A549 (cell line): ENCODE measurements at regions not wholly inside any gene's neighbourhood (a gene's known extent, or its start where the extent isn't known, plus 50 kb on each side); places are given as distances from the start of the nearest gene placed in this dataset.

ENCODE experiments used
- ATAC-seq, 2 experiments: fragments of 200-7000 bp in 1 of 2; fragments of >200 bp in 1 of 2; cut with Nextera tagmentation in 1 of 2; cut with Tn5 transposase in 1 of 2; 3 replicates each; pipeline versions ENCODE4 v1.8.0 to v1.9.1; 2018 to 2020; ENCODE audit warnings: mild to moderate bottlenecking in 1 of 2, moderate library complexity in 1 of 2
- CTCF ChIA-PET: fragments of 300-600 bp; sonication (Branson Sonifier 250); formaldehyde crosslinking; extraction: SDS; loops from one replicate; lab custom pipeline; 2021; ENCODE audit warnings: antibody characterized with exemption, inconsistent platforms; lab: Yijun Ruan, JAX
- POLR2A ChIA-PET: fragments of 350-600 bp; formaldehyde crosslinking; extraction: SDS; loops from one replicate; lab custom pipeline; 2021; ENCODE audit warnings: antibody characterized with exemption, inconsistent platforms; lab: Yijun Ruan, JAX
- DNase-seq, 2 experiments: peaks; one replicate each; pipeline versions ENCODE4 v3.0.0 to v3.0.0-alpha.2; 2011 to 2016; ENCODE audit warnings: low read depth in 1 of 2, low spot score in 1 of 2
- FAIRE-seq: peaks from 2 replicates; lab custom pipeline; 2011; peaks lifted over from hg19 to GRCh38; lab: Jason Lieb, UNC
- H3K27ac ChIP-seq, 2 experiments: fragments of >200 bp; sonication (Bioruptor Twin); formaldehyde crosslinking; 3 replicates each; pipeline ENCODE4 v1.5.1; 2016 to 2017
- H3K4me1 ChIP-seq: fragments of >200 bp; sonication (Bioruptor Twin); formaldehyde crosslinking; 3 replicates; pipeline ENCODE4 v1.6.1; 2016
- H3K4me2 ChIP-seq: fragments of >200 bp; sonication (Bioruptor Twin); formaldehyde crosslinking; 3 replicates; pipeline ENCODE4 v1.6.1; 2016
- H3K4me3 ChIP-seq: fragments of >200 bp; sonication (Bioruptor Twin); formaldehyde crosslinking; 3 replicates; pipeline ENCODE4 v1.5.1; 2016
- H3K9me3 ChIP-seq: fragments of >200 bp; sonication (Bioruptor Twin); formaldehyde crosslinking; 3 replicates; pipeline ENCODE4 v1.6.1; 2016
- CHD4 ChIP-seq: fragments of 200-600 bp; sonication (generic); IDR thresholded peaks from 2 replicates; pipeline ENCODE4 v1.6.1; 2016; ENCODE audit warnings: antibody characterized with exemption, mild to moderate bottlenecking, borderline replicate concordance
- EHMT2 ChIP-seq: fragments of 200-600 bp; sonication (generic); IDR thresholded peaks from 2 replicates; pipeline ENCODE4 v1.6.1; 2016; ENCODE audit warnings: antibody characterized with exemption, low read depth, mild to moderate bottlenecking, moderate library complexity
- ESRRA ChIP-seq: fragments of 150-350 bp; IDR thresholded peaks from 2 replicates; pipeline ENCODE4 v1.6.1; 2014; ENCODE audit warnings: mild to moderate bottlenecking, low read length, borderline replicate concordance
- HDAC2 ChIP-seq: fragments of 200-600 bp; sonication (generic); IDR thresholded peaks from 2 replicates; pipeline ENCODE4 v1.6.1; 2016
- HEYL ChIP-seq: fragments of 250-450 bp; sonication (Bioruptor Pico); IDR thresholded peaks from 2 replicates; pipeline ENCODE4 v1.8.0; 2021; ENCODE audit warnings: mild to moderate bottlenecking, moderate library complexity
- HOXB13 ChIP-seq: fragments of 250-450 bp; sonication (Bioruptor Pico); IDR thresholded peaks from 2 replicates; pipeline ENCODE4 v1.5.0; 2020; ENCODE audit warnings: low read depth, mild to moderate bottlenecking, moderate library complexity
- JUNB ChIP-seq: fragments of >200 bp; sonication (Bioruptor Twin); formaldehyde crosslinking; IDR thresholded peaks from 2 replicates; pipeline ENCODE4 v1.6.1; 2016
- KDM5A ChIP-seq: fragments of 200-600 bp; sonication (generic); IDR thresholded peaks from 2 replicates; pipeline ENCODE4 v1.6.1; 2016; ENCODE audit warnings: antibody characterized with exemption, mild to moderate bottlenecking
- MYC ChIP-seq: IDR thresholded peaks from 2 replicates; pipeline ENCODE4 v1.6.1; 2012; ENCODE audit warnings: mild to moderate bottlenecking, inconsistent platforms, low read length, improper control_type of control experiment, borderline replicate concordance
- NFE2L2 ChIP-seq: fragments of 150-350 bp; conservative IDR thresholded peaks from 2 replicates; pipeline ENCODE4 v1.6.1; 2014; ENCODE audit warnings: low read length
- NR3C1 ChIP-seq: fragments of >200 bp; sonication (Bioruptor Twin); formaldehyde crosslinking; IDR thresholded peaks from 3 replicates; pipeline ENCODE4 v1.6.1; 2017
- PHF8 ChIP-seq: fragments of 200-600 bp; sonication (generic); IDR thresholded peaks from 2 replicates; pipeline ENCODE4 v1.6.1; 2016; ENCODE audit warnings: low read depth, mild to moderate bottlenecking, antibody characterized with exemption, moderate library complexity, borderline replicate concordance
- POLR2AphosphoS2 ChIP-seq: conservative IDR thresholded peaks from 2 replicates; pipeline ENCODE4 v1.6.1; 2012; ENCODE audit warnings: low read length, improper control_type of control experiment, inconsistent platforms
- RFX5 ChIP-seq: fragments of 450-650 bp; IDR thresholded peaks from 2 replicates; pipeline ENCODE4 v1.7.1; 2014; ENCODE audit warnings: antibody characterized with exemption, mild to moderate bottlenecking, moderate library complexity
- ZC3H11A ChIP-seq: fragments of 450-650 bp; IDR thresholded peaks from 2 replicates; pipeline ENCODE4 v1.6.1; 2014; ENCODE audit warnings: antibody characterized with exemption, mild to moderate bottlenecking
- ZNF302 ChIP-seq: fragments of 250-450 bp; sonication (Bioruptor Pico); IDR thresholded peaks from 2 replicates; pipeline ENCODE4 v1.9.0; 2021; ENCODE audit warnings: inconsistent platforms, mild to moderate bottlenecking, moderate library complexity
- ZSCAN20 ChIP-seq: fragments of 250-450 bp; sonication (Bioruptor Pico); IDR thresholded peaks from 2 replicates; pipeline ENCODE4 v1.8.0; 2022; ENCODE audit warnings: mild to moderate bottlenecking, moderate library complexity
- WGBS: methylation state at CpG from one replicate; pipeline ENCODE4 v1.1.6; 2017; ENCODE audit errors: missing lambda C conversion rate; 5-methylcytosine and 5-hydroxymethylcytosine counted together
- TF ChIP-seq, protein P1 (sequence below): fragments of >200 bp; sonication (Bioruptor Twin); formaldehyde crosslinking; IDR thresholded peaks from 3 replicates; pipeline ENCODE4 v1.6.1; 2016
- TF ChIP-seq, protein P2 (sequence below): fragments of 200-600 bp; sonication (generic); IDR thresholded peaks from 2 replicates; pipeline ENCODE4 v1.6.1; 2016; ENCODE audit warnings: antibody characterized with exemption, mild to moderate bottlenecking, moderate library complexity
- TF ChIP-seq, protein P3 (sequence below): IDR thresholded peaks from 2 replicates; pipeline ENCODE4 v1.6.1; 2012
- TF ChIP-seq, protein P4 (sequence below): fragments of 250-450 bp; sonication (Bioruptor Pico); IDR thresholded peaks from 2 replicates; pipeline ENCODE4 v1.5.0; 2021; ENCODE audit warnings: mild to moderate bottlenecking, moderate library complexity, borderline replicate concordance
- TF ChIP-seq, protein P5 (sequence below): IDR thresholded peaks from 2 replicates; pipeline ENCODE4 v1.6.1; 2012
- TF ChIP-seq, protein P6 (sequence below): IDR thresholded peaks from 2 replicates; pipeline ENCODE4 v1.6.1; 2012; ENCODE audit warnings: low read depth, borderline replicate concordance

DNA sequence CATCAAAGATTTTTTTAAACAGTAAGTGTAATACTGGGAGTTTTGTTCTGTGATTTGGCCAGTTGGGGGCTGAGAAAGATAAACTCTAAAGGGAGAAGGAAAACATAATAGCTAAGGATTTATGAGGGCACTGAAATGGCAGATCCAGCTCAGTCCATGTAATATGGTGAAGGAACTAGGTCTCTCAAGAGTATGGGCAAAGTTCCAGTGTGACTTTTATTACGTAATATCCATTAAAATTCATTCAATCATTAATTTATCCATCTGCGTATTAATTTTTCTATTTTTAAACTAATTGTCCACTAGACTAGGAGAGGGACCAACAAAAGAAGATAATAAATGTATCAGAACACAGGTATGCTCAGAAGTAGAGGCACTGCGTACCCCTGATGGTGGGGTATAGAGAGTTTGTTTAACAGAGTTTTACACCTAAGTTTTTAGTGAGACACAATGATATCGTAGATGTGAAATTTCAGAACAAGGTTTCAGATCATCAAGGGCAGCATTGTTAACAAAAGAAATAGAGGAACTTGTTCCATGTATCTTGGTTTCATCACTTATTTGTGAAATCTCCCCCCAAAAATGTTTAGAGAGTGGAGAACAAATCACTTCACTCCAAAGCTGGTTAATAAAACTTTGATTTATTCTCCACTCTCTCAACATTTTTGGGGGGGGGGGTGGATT, 351.1 kb downstream of the GRXCR1 start:
- Histone ChIP-seq H3K4me1 (no peaks in the 10 kb centered on the region), H3K9me3 (no peaks in the 10 kb centered on the region), H3K4me3 (no peak overlapping the region), H3K4me2 (no peak overlapping the region), H3K27ac (no peak overlapping the region)
- no peak for FAIRE-seq
- ChIA-PET CTCF (no interaction called here), POLR2A (no interaction called here)
- DNase-seq: no peak
- ATAC-seq: no peak
- TF ChIP-seq EHMT2 (no peak), ZNF302 (CRISPR knock-in tag) (no peak), NR3C1 (no peak), HEYL (CRISPR knock-in tag) (no peak)
- TF ChIP-seq, protein P1, sequence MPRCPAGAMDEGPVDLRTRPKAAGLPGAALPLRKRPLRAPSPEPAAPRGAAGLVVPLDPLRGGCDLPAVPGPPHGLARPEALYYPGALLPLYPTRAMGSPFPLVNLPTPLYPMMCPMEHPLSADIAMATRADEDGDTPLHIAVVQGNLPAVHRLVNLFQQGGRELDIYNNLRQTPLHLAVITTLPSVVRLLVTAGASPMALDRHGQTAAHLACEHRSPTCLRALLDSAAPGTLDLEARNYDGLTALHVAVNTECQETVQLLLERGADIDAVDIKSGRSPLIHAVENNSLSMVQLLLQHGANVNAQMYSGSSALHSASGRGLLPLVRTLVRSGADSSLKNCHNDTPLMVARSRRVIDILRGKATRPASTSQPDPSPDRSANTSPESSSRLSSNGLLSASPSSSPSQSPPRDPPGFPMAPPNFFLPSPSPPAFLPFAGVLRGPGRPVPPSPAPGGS: no peak
- 8% methylated on average over 4 of the region's 4 CpGs for WGBS

DNA sequence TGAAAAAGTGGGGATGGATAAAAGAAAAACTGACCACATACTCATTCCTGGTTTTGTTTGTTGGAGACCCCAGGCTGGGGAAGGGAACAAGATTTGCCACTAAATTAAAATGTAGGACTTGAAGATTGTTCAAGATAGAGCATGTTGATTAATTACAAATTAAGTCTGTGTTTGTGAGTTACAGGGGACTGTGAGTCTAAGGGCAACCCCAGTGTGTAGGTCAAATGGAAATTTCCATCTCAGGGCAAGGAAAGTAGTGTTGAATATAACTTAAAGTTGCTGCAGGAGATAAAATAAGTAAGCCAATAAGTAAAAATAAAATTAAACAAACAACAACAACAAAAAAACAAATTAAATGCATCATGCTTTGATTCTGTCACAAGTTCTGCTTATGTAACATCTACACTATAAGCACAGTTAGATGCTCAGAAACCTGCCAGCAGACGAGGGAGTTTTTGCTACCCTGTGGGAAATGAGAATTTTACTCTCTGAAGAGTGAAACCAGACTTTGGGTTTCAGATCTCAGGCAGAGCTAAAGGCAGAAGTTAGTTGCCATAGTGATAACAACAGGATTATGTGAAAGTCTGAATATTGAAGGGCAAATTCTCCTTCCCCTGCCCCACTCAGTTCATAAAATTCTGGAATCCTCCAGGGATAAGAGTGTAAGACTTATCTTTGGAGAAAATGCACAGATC, 352.3 kb downstream of the GRXCR1 start:
- WGBS: 0% methylated on average over 1 of the region's 1 CpG
- ChIA-PET POLR2A (no interaction called here), CTCF (no interaction called here)
- FAIRE-seq (no peak), DNase-seq (no peak), ATAC-seq (no peak)
- Histone ChIP-seq H3K4me2 (no peak overlapping the region), H3K4me1 (no peaks in the 10 kb centered on the region), H3K4me3 (no peak overlapping the region), H3K27ac (no peak overlapping the region), H3K9me3 (no peaks in the 10 kb centered on the region)
- TF ChIP-seq JUNB (no peak), MYC (no peak), HDAC2 (no peak), ZC3H11A (no peak), RFX5 (no peak), NFE2L2 (no peak), POLR2AphosphoS2 (no peak), CHD4 (no peak), HOXB13 (CRISPR knock-in tag) (no peak), ZSCAN20 (CRISPR knock-in tag) (no peak), PHF8 (no peak), ESRRA (no peak), KDM5A (no peak)
- TF ChIP-seq, protein P2, sequence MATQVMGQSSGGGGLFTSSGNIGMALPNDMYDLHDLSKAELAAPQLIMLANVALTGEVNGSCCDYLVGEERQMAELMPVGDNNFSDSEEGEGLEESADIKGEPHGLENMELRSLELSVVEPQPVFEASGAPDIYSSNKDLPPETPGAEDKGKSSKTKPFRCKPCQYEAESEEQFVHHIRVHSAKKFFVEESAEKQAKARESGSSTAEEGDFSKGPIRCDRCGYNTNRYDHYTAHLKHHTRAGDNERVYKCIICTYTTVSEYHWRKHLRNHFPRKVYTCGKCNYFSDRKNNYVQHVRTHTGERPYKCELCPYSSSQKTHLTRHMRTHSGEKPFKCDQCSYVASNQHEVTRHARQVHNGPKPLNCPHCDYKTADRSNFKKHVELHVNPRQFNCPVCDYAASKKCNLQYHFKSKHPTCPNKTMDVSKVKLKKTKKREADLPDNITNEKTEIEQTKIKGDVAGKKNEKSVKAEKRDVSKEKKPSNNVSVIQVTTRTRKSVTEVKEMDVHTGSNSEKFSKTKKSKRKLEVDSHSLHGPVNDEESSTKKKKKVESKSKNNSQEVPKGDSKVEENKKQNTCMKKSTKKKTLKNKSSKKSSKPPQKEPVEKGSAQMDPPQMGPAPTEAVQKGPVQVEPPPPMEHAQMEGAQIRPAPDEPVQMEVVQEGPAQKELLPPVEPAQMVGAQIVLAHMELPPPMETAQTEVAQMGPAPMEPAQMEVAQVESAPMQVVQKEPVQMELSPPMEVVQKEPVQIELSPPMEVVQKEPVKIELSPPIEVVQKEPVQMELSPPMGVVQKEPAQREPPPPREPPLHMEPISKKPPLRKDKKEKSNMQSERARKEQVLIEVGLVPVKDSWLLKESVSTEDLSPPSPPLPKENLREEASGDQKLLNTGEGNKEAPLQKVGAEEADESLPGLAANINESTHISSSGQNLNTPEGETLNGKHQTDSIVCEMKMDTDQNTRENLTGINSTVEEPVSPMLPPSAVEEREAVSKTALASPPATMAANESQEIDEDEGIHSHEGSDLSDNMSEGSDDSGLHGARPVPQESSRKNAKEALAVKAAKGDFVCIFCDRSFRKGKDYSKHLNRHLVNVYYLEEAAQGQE: no peak
- TF ChIP-seq, protein P3, sequence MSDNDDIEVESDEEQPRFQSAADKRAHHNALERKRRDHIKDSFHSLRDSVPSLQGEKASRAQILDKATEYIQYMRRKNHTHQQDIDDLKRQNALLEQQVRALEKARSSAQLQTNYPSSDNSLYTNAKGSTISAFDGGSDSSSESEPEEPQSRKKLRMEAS: no peak
- TF ChIP-seq, protein P4, sequence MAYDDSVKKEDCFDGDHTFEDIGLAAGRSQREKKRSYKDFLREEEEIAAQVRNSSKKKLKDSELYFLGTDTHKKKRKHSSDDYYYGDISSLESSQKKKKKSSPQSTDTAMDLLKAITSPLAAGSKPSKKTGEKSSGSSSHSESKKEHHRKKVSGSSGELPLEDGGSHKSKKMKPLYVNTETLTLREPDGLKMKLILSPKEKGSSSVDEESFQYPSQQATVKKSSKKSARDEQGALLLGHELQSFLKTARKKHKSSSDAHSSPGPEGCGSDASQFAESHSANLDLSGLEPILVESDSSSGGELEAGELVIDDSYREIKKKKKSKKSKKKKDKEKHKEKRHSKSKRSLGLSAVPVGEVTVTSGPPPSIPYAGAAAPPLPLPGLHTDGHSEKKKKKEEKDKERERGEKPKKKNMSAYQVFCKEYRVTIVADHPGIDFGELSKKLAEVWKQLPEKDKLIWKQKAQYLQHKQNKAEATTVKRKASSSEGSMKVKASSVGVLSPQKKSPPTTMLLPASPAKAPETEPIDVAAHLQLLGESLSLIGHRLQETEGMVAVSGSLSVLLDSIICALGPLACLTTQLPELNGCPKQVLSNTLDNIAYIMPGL: no peak
- TF ChIP-seq, protein P5, sequence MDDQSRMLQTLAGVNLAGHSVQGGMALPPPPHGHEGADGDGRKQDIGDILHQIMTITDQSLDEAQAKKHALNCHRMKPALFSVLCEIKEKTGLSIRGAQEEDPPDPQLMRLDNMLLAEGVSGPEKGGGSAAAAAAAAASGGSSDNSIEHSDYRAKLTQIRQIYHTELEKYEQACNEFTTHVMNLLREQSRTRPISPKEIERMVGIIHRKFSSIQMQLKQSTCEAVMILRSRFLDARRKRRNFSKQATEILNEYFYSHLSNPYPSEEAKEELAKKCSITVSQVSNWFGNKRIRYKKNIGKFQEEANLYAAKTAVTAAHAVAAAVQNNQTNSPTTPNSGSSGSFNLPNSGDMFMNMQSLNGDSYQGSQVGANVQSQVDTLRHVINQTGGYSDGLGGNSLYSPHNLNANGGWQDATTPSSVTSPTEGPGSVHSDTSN: no peak
- TF ChIP-seq, protein P6, sequence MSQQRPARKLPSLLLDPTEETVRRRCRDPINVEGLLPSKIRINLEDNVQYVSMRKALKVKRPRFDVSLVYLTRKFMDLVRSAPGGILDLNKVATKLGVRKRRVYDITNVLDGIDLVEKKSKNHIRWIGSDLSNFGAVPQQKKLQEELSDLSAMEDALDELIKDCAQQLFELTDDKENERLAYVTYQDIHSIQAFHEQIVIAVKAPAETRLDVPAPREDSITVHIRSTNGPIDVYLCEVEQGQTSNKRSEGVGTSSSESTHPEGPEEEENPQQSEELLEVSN: no peak
